Left lobe of liver (tissue), 2 donors: ENCODE measurements at regions not wholly inside any gene's neighbourhood (a gene's known extent, or its start where the extent isn't known, plus 50 kb on each side); places are given as distances from the start of the nearest gene placed in this dataset.
"Not testable (repeated sequence)": the region's sequence is repeated elsewhere in the genome, so short reads cannot be mapped to it uniquely, and the experiment has no call there.

Experiments
- ATAC-seq: fragments of 200-7000 bp; cut with Tn5 transposase; one replicate; pipeline ENCODE4 v1.9.1; 2020; ENCODE audit warnings: mild to moderate bottlenecking, moderate library complexity
- DNase-seq: peaks from one replicate; pipeline ENCODE4 v3.0.0-alpha.2; 2020; ENCODE audit warnings: low spot score
- donor health status: DM: no; HTN: no; CAD: no; lungs with moderate emphysema.
- donor health status: DM: no; HTN: yes; CAD: no.

GRCh38 chr7:81839708-81840369, 70.0 kb upstream of the HGF start:
- DNase-seq (no peak), ATAC-seq (no peak)

- DNase-seq (no peak), ATAC-seq (no peak)
Measured at GRCh38 chr7:81833401-81833800, 63.6 kb upstream of the HGF start.

GRCh38 chr7:81831883-81832282, 62.0 kb upstream of the HGF start:
- DNase-seq: no peak
- no peak for ATAC-seq

GRCh38 chr7:81829511-81829910, 59.7 kb upstream of the HGF start:
- DNase-seq, ATAC-seq: not testable (repeated sequence)

- DNase-seq (no peak), ATAC-seq (no peak)
Measured at GRCh38 chr7:81822811-81823210, 53.0 kb upstream of the HGF start.

GRCh38 chr7:81819861-81820260, 50.0 kb upstream of the HGF start:
- ATAC-seq: no peak
- DNase-seq: no peak
